Small intestine (tissue), 7 donors: ENCODE measurements at regions not wholly inside any gene's neighbourhood (a gene's known extent, or its start where the extent isn't known, plus 50 kb on each side); places are given as distances from the start of the nearest gene placed in this dataset.
"Not testable (repeated sequence)": the region's sequence is repeated elsewhere in the genome, so short reads cannot be mapped to it uniquely, and the experiment has no call there.

Experiments
- DNase-seq, 2 donors: peaks; one replicate each; pipeline versions ENCODE4 v3.0.0 to v3.0.0-alpha.2; 2013
- FAIRE-seq: peaks from 2 replicates; lab custom pipeline; 2012; peaks lifted over from hg19 to GRCh38; lab: Jason Lieb, UNC
- H3K27ac ChIP-seq, 3 donors: one replicate each; pipeline ENCODE4 v1.5.1; 2013; ENCODE audit warnings: low read length in 2 of 3, mild to moderate bottlenecking in 2 of 3, control low read depth in 1 of 3, inconsistent platforms in 1 of 3, low read depth in 1 of 3, moderate library complexity in 1 of 3
- H3K27me3 ChIP-seq, 3 donors: one replicate each; pipeline ENCODE4 v1.6.1; 2013; ENCODE audit warnings: low read length in 3 of 3, inconsistent platforms in 1 of 3; ENCODE audit not compliant: control insufficient read depth in 3 of 3, insufficient read depth in 3 of 3
- H3K36me3 ChIP-seq, 3 donors: one replicate each; pipeline ENCODE4 v1.6.1; 2013; ENCODE audit warnings: low read length in 3 of 3, inconsistent platforms in 1 of 3, low read depth in 1 of 3, mild to moderate bottlenecking in 1 of 3, moderate library complexity in 1 of 3; ENCODE audit not compliant: control insufficient read depth in 3 of 3, insufficient read depth in 2 of 3
- H3K4me1 ChIP-seq, 3 donors: one replicate each; pipeline ENCODE4 v1.6.1; 2013; ENCODE audit warnings: low read length in 2 of 3, inconsistent platforms in 1 of 3, low read depth in 1 of 3, mild to moderate bottlenecking in 1 of 3, moderate library complexity in 1 of 3; ENCODE audit not compliant: control insufficient read depth in 3 of 3, insufficient read depth in 2 of 3
- H3K4me3 ChIP-seq, 3 donors: one replicate each; pipeline ENCODE4 v1.5.1; 2013; ENCODE audit warnings: low read length in 3 of 3, control low read depth in 1 of 3, inconsistent platforms in 1 of 3, low read depth in 1 of 3, mild to moderate bottlenecking in 1 of 3, moderate library complexity in 1 of 3
- H3K9me3 ChIP-seq, 2 donors: one replicate each; pipeline ENCODE4 v1.6.1; 2013; ENCODE audit warnings: low read depth in 1 of 2, low read length in 1 of 2; ENCODE audit not compliant: control insufficient read depth in 2 of 2, insufficient read depth in 1 of 2
- WGBS, 3 donors: extraction: QIAGEN DNeasy Blood & Tissue Kit; methylation state at CpG; one replicate each; pipeline ENCODE4 v1.1.7; 2013; 5-methylcytosine and 5-hydroxymethylcytosine counted together
- donor health status: healthy with polysubstance abuse.
- donor health status: control.
- donor health status: control.
- donor health status: Bipolar disorder and iron deficiency.
- donor health status: healthy.

- no peaks in the 10 kb centered on the region for H3K27me3 ChIP-seq
- H3K36me3 ChIP-seq, result peaks cover 0 to 2% (median 0%) of the 10 kb centered on the region in 3 donors
- no peak overlapping the region for H3K27ac ChIP-seq
- 91 to 94% (median 92%) methylated on average over 6 of the region's 6 CpGs for WGBS, 3 donors
- DNase-seq (no peak), FAIRE-seq (no peak)
- H3K9me3 ChIP-seq, result no peaks in the 10 kb centered on the region
- no peak overlapping the region for H3K4me3 ChIP-seq
- no peaks in the 10 kb centered on the region for H3K4me1 ChIP-seq
These were observed 114.1 kb downstream of the GXYLT1 start for GRCh38 chr12:42030588-42030987.

- Histone ChIP-seq H3K27ac (no peak overlapping the region), H3K9me3 (no peaks in the 10 kb centered on the region), H3K4me1 (no peaks in the 10 kb centered on the region), H3K27me3 (peaks cover 0 to 5% (median 0%) of the 10 kb centered on the region in 3 donors), H3K4me3 (no peak overlapping the region), H3K36me3 (peaks cover 0 to 2% (median 0%) of the 10 kb centered on the region in 3 donors)
- 80 to 85% (median 84%) methylated on average over 5 of the region's 5 CpGs for WGBS, 3 donors
- FAIRE-seq, result no peak
- no peak for DNase-seq
These were observed 117.1 kb downstream of the GXYLT1 start for GRCh38 chr12:42027546-42027945.

- WGBS, 3 donors, result 17 to 22% (median 17%) methylated on average over 3 of the region's 3 CpGs
- Histone ChIP-seq H3K27me3 (peaks cover 0 to 5% (median 0%) of the 10 kb centered on the region in 3 donors), H3K9me3 (no peaks in the 10 kb centered on the region), H3K36me3 (no peaks in the 10 kb centered on the region), H3K4me3 (no peak overlapping the region), H3K27ac (no peak overlapping the region), H3K4me1 (no peaks in the 10 kb centered on the region)
- DNase-seq (no peak), FAIRE-seq (no peak)
These were observed 120.2 kb downstream of the GXYLT1 start for GRCh38 chr12:42024495-42024830.

- Histone ChIP-seq H3K27me3 (peaks cover 0 to 5% (median 0%) of the 10 kb centered on the region in 3 donors), H3K4me1 (no peaks in the 10 kb centered on the region), H3K27ac (no peak overlapping the region), H3K4me3 (peak overlapping the region in 1 of 3 donors; percentile 4), H3K9me3 (no peaks in the 10 kb centered on the region), H3K36me3 (no peaks in the 10 kb centered on the region)
- peak; percentile 66 to 84 for DNase-seq
- WGBS, 3 donors, result 10 to 15% (median 14%) methylated on average over 25 of the region's 25 CpGs
- FAIRE-seq, result no peak
These were observed 120.8 kb downstream of the GXYLT1 start for GRCh38 chr12:42023733-42024494.

- DNase-seq, H3K27ac ChIP-seq, H3K27me3 ChIP-seq, H3K36me3 ChIP-seq, H3K9me3 ChIP-seq, FAIRE-seq, H3K4me1 ChIP-seq, H3K4me3 ChIP-seq: not testable (repeated sequence)
- WGBS, 3 donors, result 87 to 95% (median 92%) methylated on average over 9 of the region's 9 CpGs
These were observed 122.7 kb downstream of the GXYLT1 start for GRCh38 chr12:42021937-42022336.

GRCh38 chr12:42021469-42021868 is 123.2 kb downstream of the GXYLT1 start:
- no peaks in the 10 kb centered on the region for H3K36me3 ChIP-seq
- H3K27me3 ChIP-seq, result peaks cover 0 to 5% (median 0%) of the 10 kb centered on the region in 3 donors
- FAIRE-seq, result no peak
- H3K4me3 ChIP-seq, result no peak overlapping the region
- no peaks in the 10 kb centered on the region for H3K9me3 ChIP-seq
- WGBS, 3 donors, result 73 to 91% (median 81%) methylated on average over 3 to 4 of the region's 4 CpGs
- no peaks in the 10 kb centered on the region for H3K4me1 ChIP-seq
- DNase-seq, result no peak
- H3K27ac ChIP-seq, result no peak overlapping the region

- H3K4me3 ChIP-seq, result no peak overlapping the region
- FAIRE-seq, result no peak
- H3K36me3 ChIP-seq, result no peaks in the 10 kb centered on the region
- no peak overlapping the region for H3K27ac ChIP-seq
- no peaks in the 10 kb centered on the region for H3K4me1 ChIP-seq
- 87 to 93% (median 92%) methylated on average over 4 of the region's 4 CpGs for WGBS, 3 donors
- DNase-seq, result no peak
- peaks cover 0 to 5% (median 0%) of the 10 kb centered on the region in 3 donors for H3K27me3 ChIP-seq
- H3K9me3 ChIP-seq, result no peaks in the 10 kb centered on the region
These were observed 124.4 kb downstream of the GXYLT1 start for GRCh38 chr12:42020226-42020625.

GRCh38 chr12:42019746-42020145 is 124.9 kb downstream of the GXYLT1 start:
- no peak overlapping the region for H3K4me3 ChIP-seq
- no peak overlapping the region for H3K27ac ChIP-seq
- no peaks in the 10 kb centered on the region for H3K4me1 ChIP-seq
- no peaks in the 10 kb centered on the region for H3K36me3 ChIP-seq
- DNase-seq (no peak), FAIRE-seq (no peak)
- H3K27me3 ChIP-seq, result peaks cover 0 to 5% (median 0%) of the 10 kb centered on the region in 3 donors
- 44 to 66% (median 48%) methylated on average over 3 of the region's 3 CpGs for WGBS, 3 donors
- H3K9me3 ChIP-seq, result no peaks in the 10 kb centered on the region

- Histone ChIP-seq H3K9me3 (no peaks in the 10 kb centered on the region), H3K27me3 (no peaks in the 10 kb centered on the region), H3K4me1 (no peaks in the 10 kb centered on the region), H3K27ac (no peak overlapping the region), H3K4me3 (no peak overlapping the region), H3K36me3 (no peaks in the 10 kb centered on the region)
- 62 to 83% (median 67%) methylated on average over 6 of the region's 6 CpGs for WGBS, 3 donors
- no peak for DNase-seq
- FAIRE-seq, result no peak
These were observed 127.6 kb downstream of the GXYLT1 start for GRCh38 chr12:42017051-42017450.
